Upper lobe of left lung (tissue), 6 donors: ENCODE measurements at regions not wholly inside any gene's neighbourhood (a gene's known extent, or its start where the extent isn't known, plus 50 kb on each side); places are given as distances from the start of the nearest gene placed in this dataset.

ENCODE experiments used
- ATAC-seq, 2 donors: fragments of 200-7000 bp; cut with Tn5 transposase; one replicate each; pipeline ENCODE4 v1.9.1; 2022; ENCODE audit warnings: mild to moderate bottlenecking in 2 of 2, moderate library complexity in 2 of 2; ENCODE audit not compliant: low FRiP score in 2 of 2
- DNase-seq, 2 donors: peaks; one replicate each; pipeline ENCODE4 v3.0.0-alpha.2; 2019 to 2020
- H3K27ac ChIP-seq, 4 donors: fragments of 200-600 bp; sonication (generic); one replicate each; pipeline ENCODE4 v1.5.1; 2016 to 2019
- H3K27me3 ChIP-seq, 4 donors: fragments of 200-600 bp; sonication (generic); one replicate each; pipeline ENCODE4 v1.5.1; 2017 to 2019
- H3K36me3 ChIP-seq, 4 donors: fragments of 200-600 bp; sonication (generic); one replicate each; pipeline ENCODE4 v1.5.1; 2016 to 2019
- H3K4me1 ChIP-seq, 4 donors: fragments of 200-600 bp; sonication (generic); one replicate each; pipeline ENCODE4 v1.5.1; 2018 to 2019
- H3K4me3 ChIP-seq, 4 donors: fragments of 200-600 bp; sonication (generic); one replicate each; pipeline ENCODE4 v1.5.1; 2017 to 2019; ENCODE audit warnings: mild to moderate bottlenecking in 2 of 4, moderate library complexity in 1 of 4
- H3K9me3 ChIP-seq, 4 donors: fragments of 200-600 bp; sonication (generic); one replicate each; pipeline ENCODE4 v1.5.1; 2018 to 2019
- CTCF ChIP-seq, 6 experiments: fragments of 450-650 bp in 4 of 6; fragments of 200-600 bp in 2 of 6; sonication (generic) in 2 of 6; IDR thresholded peaks; one replicate each; pipeline ENCODE4 v1.5.1; 2016 to 2019; ENCODE audit warnings: antibody characterized with exemption in 6 of 6
- EP300 ChIP-seq, 4 donors: sonication (generic); formaldehyde crosslinking; IDR thresholded peaks; one replicate each; pipeline ENCODE4 v1.5.1; 2017; ENCODE audit warnings: antibody characterized with exemption in 4 of 4, control low read depth in 2 of 4
- POLR2A ChIP-seq, 4 donors: fragments of 450-650 bp; IDR thresholded peaks; one replicate each; pipeline ENCODE4 v1.5.1; 2016 to 2017; ENCODE audit warnings: antibody characterized with exemption in 4 of 4, mild to moderate bottlenecking in 2 of 4
- POLR2AphosphoS5 ChIP-seq, 2 donors: sonication (generic); formaldehyde crosslinking; IDR thresholded peaks; one replicate each; pipeline ENCODE4 v1.5.1; 2017; ENCODE audit warnings: antibody characterized with exemption in 2 of 2
- WGBS, 2 donors: methylation state at CpG; one replicate each; pipeline ENCODE4 v1.1.5; 2017 to 2018; 5-methylcytosine and 5-hydroxymethylcytosine counted together
- donor health status: DM: no; HTN: no; CAD: no; lungs with moderate emphysema.
- donor health status: DM: no; HTN: yes; CAD: no; lungs with severe emphysema.

- Histone ChIP-seq H3K9me3 (peaks cover 0 to 8% (median 2%) of the 10 kb centered on the region in 4 donors), H3K4me3 (no peak overlapping the region), H3K36me3 (no peaks in the 10 kb centered on the region), H3K4me1 (no peaks in the 10 kb centered on the region), H3K27me3 (no peaks in the 10 kb centered on the region), H3K27ac (no peak overlapping the region)
- TF ChIP-seq POLR2A (IDR thresholded peaks at IDR 0.05) (no peak), CTCF (IDR thresholded peaks at IDR 0.05) (no peak), EP300 (IDR thresholded peaks at IDR 0.05) (no peak), POLR2AphosphoS5 (IDR thresholded peaks at IDR 0.05) (no peak)
- ATAC-seq (no peak), DNase-seq (no peak)
- WGBS, 2 donors = 90 to 98% methylated on average over 2 of the region's 2 CpGs
Observed at GRCh38 chr4:123317211-123317610, 79.4 kb upstream of the SPRY1 start.

- H3K27me3 ChIP-seq = no peaks in the 10 kb centered on the region
- no peak for ATAC-seq
- TF ChIP-seq POLR2A (IDR thresholded peaks at IDR 0.05) (no peak), EP300 (IDR thresholded peaks at IDR 0.05) (no peak), POLR2AphosphoS5 (IDR thresholded peaks at IDR 0.05) (no peak), CTCF (IDR thresholded peaks at IDR 0.05) (no peak)
- H3K4me3 ChIP-seq = no peak overlapping the region
- H3K27ac ChIP-seq = no peak overlapping the region
- 93 to 94% methylated on average over 2 of the region's 2 CpGs for WGBS, 2 donors
- DNase-seq = no peak
- H3K36me3 ChIP-seq = no peaks in the 10 kb centered on the region
- H3K9me3 ChIP-seq = peaks cover 0 to 8% (median 4%) of the 10 kb centered on the region in 4 donors
- no peaks in the 10 kb centered on the region for H3K4me1 ChIP-seq
Observed at GRCh38 chr4:123319639-123320038, 77.0 kb upstream of the SPRY1 start.

GRCh38 chr4:123323998-123324397 lies 72.6 kb upstream of the SPRY1 start:
- H3K4me1 ChIP-seq = no peaks in the 10 kb centered on the region
- H3K36me3 ChIP-seq = no peaks in the 10 kb centered on the region
- no peak for TF ChIP-seq POLR2A (IDR thresholded peaks at IDR 0.05)
- no peak for TF ChIP-seq CTCF (IDR thresholded peaks at IDR 0.05)
- no peak for TF ChIP-seq EP300 (IDR thresholded peaks at IDR 0.05)
- no peak for TF ChIP-seq POLR2AphosphoS5 (IDR thresholded peaks at IDR 0.05)
- 86% methylated on average over 2 of the region's 2 CpGs for WGBS, 2 donors
- H3K4me3 ChIP-seq = no peak overlapping the region
- DNase-seq = no peak
- no peak overlapping the region for H3K27ac ChIP-seq
- H3K9me3 ChIP-seq = peaks cover 0 to 8% (median 4%) of the 10 kb centered on the region in 4 donors
- H3K27me3 ChIP-seq = no peaks in the 10 kb centered on the region
- no peak for ATAC-seq

- H3K36me3 ChIP-seq = no peaks in the 10 kb centered on the region
- peak in 1 of 2 donors; percentile 36 for ATAC-seq
- 51 to 58% methylated on average over 3 of the region's 3 CpGs for WGBS, 2 donors
Observed at GRCh38 chr4:123325241-123325681, 71.3 kb upstream of the SPRY1 start.

More at GRCh38 chr4:123325241-123325681, 71.3 kb upstream of the SPRY1 start:
- H3K4me3 ChIP-seq = no peak overlapping the region
- H3K4me1 ChIP-seq = no peaks in the 10 kb centered on the region
- TF ChIP-seq POLR2A (IDR thresholded peaks at IDR 0.05) (no peak), CTCF (IDR thresholded peaks at IDR 0.05) (no peak), POLR2AphosphoS5 (IDR thresholded peaks at IDR 0.05) (no peak), EP300 (IDR thresholded peaks at IDR 0.05) (no peak)
- DNase-seq = peak in 1 of 2 donors; percentile 31
- H3K27ac ChIP-seq = no peak overlapping the region
- H3K9me3 ChIP-seq = peaks cover 0 to 8% (median 4%) of the 10 kb centered on the region in 4 donors
- no peaks in the 10 kb centered on the region for H3K27me3 ChIP-seq
